ENCODE measurements at regions not wholly inside any gene's neighbourhood (a gene's known extent, or its start where the extent isn't known, plus 50 kb on each side); places are given as distances from the start of the nearest gene placed in this dataset.
A peak's percentile ranks its signal among the peaks of the same experiment; 100 is the strongest.

GRCh38 chr13:107291875-107292274 lies 723.9 kb upstream of the ARGLU1 start:
- TF ChIP-seq, protein P1, sequence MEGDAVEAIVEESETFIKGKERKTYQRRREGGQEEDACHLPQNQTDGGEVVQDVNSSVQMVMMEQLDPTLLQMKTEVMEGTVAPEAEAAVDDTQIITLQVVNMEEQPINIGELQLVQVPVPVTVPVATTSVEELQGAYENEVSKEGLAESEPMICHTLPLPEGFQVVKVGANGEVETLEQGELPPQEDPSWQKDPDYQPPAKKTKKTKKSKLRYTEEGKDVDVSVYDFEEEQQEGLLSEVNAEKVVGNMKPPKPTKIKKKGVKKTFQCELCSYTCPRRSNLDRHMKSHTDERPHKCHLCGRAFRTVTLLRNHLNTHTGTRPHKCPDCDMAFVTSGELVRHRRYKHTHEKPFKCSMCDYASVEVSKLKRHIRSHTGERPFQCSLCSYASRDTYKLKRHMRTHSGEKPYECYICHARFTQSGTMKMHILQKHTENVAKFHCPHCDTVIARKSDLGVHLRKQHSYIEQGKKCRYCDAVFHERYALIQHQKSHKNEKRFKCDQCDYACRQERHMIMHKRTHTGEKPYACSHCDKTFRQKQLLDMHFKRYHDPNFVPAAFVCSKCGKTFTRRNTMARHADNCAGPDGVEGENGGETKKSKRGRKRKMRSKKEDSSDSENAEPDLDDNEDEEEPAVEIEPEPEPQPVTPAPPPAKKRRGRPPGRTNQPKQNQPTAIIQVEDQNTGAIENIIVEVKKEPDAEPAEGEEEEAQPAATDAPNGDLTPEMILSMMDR (IDR thresholded peaks at IDR 0.05; ENCODE audit: insufficient read depth, low read depth, low read length, missing control alignments) = no peak
- no peak overlapping the region for H3K4me3 ChIP-seq (ENCODE audit: low read length)
- peak; percentile 14 for DNase-seq (ENCODE audit: low read depth)

DNA sequence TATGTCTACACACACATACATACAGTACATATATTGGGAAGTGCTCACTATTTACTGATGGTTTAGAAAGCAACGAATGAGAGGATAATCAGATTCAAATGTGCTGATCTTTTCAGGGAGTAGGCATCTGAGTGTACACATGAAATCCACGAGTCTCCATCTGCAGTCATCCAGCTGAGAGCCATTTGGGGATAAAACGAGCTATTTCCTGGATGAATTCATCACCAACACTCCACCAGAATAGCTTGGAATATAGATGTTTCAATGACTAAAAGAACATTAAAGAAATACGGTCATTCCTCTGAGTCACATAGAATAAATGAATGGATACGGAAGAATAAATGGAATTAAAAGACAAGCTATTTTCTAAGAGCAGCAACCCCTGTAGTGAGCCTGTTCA lies 721.6 kb upstream of the ARGLU1 start:
- DNase-seq (ENCODE audit: low read depth) = no peak
- TF ChIP-seq, protein P1 (IDR thresholded peaks at IDR 0.05; ENCODE audit: insufficient read depth, low read depth, low read length, missing control alignments) = no peak
- no peak overlapping the region for H3K4me3 ChIP-seq (ENCODE audit: low read length)

GRCh38 chr13:107284173-107284572 lies 716.2 kb upstream of the ARGLU1 start:
- H3K4me3 ChIP-seq (ENCODE audit: low read length) = no peak overlapping the region
- TF ChIP-seq, protein P1 (IDR thresholded peaks at IDR 0.05; ENCODE audit: insufficient read depth, low read depth, low read length, missing control alignments) = no peak
- peak; percentile 33 for DNase-seq (ENCODE audit: low read depth)

- no peak overlapping the region for H3K4me3 ChIP-seq (ENCODE audit: low read length)
- TF ChIP-seq, protein P1 (IDR thresholded peaks at IDR 0.05; ENCODE audit: insufficient read depth, low read depth, low read length, missing control alignments) = no peak
- DNase-seq (ENCODE audit: low read depth) = no peak
These were observed 710.0 kb upstream of the ARGLU1 start for GRCh38 chr13:107277911-107278310.

DNA sequence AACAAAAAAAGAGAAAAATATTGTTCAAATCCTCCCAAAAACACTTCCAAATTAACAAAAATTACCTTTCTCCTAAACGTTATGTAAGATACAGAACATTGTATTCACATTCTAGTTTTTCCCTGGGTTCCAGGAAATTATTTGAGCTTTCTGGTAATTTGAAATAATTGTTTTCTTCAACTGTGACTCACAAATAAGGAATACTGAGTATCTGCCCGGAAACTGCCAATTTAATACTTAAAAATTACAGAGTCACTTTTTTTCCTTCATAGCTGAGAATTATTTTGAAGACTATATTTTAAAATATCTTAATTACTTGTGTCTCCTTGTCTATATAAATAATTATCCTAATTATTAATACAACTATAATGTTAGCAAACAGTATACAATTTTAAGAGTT lies 709.0 kb upstream of the ARGLU1 start:
- H3K4me3 ChIP-seq (ENCODE audit: low read length) = no peak overlapping the region
- TF ChIP-seq, protein P1 (IDR thresholded peaks at IDR 0.05; ENCODE audit: insufficient read depth, low read depth, low read length, missing control alignments) = no peak
- DNase-seq (ENCODE audit: low read depth) = no peak

GRCh38 chr13:107275945-107276614 lies 708.1 kb upstream of the ARGLU1 start:
- DNase-seq (ENCODE audit: low read depth) = peak; percentile 71
- H3K4me3 ChIP-seq (ENCODE audit: low read length) = no peak overlapping the region
- TF ChIP-seq, protein P1 (IDR thresholded peaks at IDR 0.05; ENCODE audit: insufficient read depth, low read depth, low read length, missing control alignments) = no peak

GRCh38 chr13:107275312-107275711 lies 707.4 kb upstream of the ARGLU1 start:
- TF ChIP-seq, protein P1 (IDR thresholded peaks at IDR 0.05; ENCODE audit: insufficient read depth, low read depth, low read length, missing control alignments) = no peak
- no peak overlapping the region for H3K4me3 ChIP-seq (ENCODE audit: low read length)
- DNase-seq (ENCODE audit: low read depth) = no peak
